PC-9 (cell line): ENCODE measurements at regions not wholly inside any gene's neighbourhood (a gene's known extent, or its start where the extent isn't known, plus 50 kb on each side); places are given as distances from the start of the nearest gene placed in this dataset.

ENCODE experiments used
- EZH2 ChIP-seq: fragments of 200-600 bp; sonication (generic); IDR thresholded peaks from 2 replicates; pipeline ENCODE4 v1.8.0; 2017; ENCODE audit warnings: antibody characterized with exemption, low read depth
- TF ChIP-seq, protein P1 (sequence below): fragments of 200-600 bp; sonication (generic); conservative IDR thresholded peaks from 2 replicates; pipeline ENCODE4 v1.6.1; 2017; ENCODE audit warnings: mixed run types, antibody characterized with exemption, mild to moderate bottlenecking, moderate library complexity

GRCh38 chr2:120632796-120633646 is 102.6 kb upstream of the GLI2 start:
- TF ChIP-seq, protein P1, sequence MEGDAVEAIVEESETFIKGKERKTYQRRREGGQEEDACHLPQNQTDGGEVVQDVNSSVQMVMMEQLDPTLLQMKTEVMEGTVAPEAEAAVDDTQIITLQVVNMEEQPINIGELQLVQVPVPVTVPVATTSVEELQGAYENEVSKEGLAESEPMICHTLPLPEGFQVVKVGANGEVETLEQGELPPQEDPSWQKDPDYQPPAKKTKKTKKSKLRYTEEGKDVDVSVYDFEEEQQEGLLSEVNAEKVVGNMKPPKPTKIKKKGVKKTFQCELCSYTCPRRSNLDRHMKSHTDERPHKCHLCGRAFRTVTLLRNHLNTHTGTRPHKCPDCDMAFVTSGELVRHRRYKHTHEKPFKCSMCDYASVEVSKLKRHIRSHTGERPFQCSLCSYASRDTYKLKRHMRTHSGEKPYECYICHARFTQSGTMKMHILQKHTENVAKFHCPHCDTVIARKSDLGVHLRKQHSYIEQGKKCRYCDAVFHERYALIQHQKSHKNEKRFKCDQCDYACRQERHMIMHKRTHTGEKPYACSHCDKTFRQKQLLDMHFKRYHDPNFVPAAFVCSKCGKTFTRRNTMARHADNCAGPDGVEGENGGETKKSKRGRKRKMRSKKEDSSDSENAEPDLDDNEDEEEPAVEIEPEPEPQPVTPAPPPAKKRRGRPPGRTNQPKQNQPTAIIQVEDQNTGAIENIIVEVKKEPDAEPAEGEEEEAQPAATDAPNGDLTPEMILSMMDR = no peak
- no peak for TF ChIP-seq EZH2
